GM18909 (cell line): ENCODE measurements at regions not wholly inside any gene's neighbourhood (a gene's known extent, or its start where the extent isn't known, plus 50 kb on each side); places are given as distances from the start of the nearest gene placed in this dataset.
"Not testable (repeated sequence)": the region's sequence is repeated elsewhere in the genome, so short reads cannot be mapped to it uniquely, and the experiment has no call there.

Source experiments
- ATAC-seq: cut with Tn5 transposase; IDR thresholded peaks from one replicate; pipeline ENCODE4 v1.9.1; 2021; ENCODE audit warnings: mild to moderate bottlenecking; ENCODE audit not compliant: unreplicated experiment, poor library complexity

DNA sequence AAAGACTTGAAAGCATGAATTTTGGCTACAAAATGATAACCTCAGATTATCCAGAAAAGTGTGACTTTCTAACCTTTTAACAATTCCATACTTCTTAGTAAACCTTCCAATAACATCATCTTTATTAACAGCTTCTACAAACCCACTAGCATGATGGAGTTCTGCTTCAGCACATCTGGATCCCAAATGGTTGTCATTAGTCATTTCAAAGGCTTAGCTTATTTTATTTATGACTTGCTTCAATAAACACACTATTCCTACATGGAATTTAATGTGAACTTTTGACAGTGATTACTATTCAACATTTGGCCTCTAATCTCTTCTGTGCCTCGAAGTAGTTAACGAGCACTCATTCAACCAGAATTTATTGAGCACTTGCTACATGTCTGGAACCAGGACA, 808.3 kb downstream of the TSN start:
- ATAC-seq: no peak

DNA sequence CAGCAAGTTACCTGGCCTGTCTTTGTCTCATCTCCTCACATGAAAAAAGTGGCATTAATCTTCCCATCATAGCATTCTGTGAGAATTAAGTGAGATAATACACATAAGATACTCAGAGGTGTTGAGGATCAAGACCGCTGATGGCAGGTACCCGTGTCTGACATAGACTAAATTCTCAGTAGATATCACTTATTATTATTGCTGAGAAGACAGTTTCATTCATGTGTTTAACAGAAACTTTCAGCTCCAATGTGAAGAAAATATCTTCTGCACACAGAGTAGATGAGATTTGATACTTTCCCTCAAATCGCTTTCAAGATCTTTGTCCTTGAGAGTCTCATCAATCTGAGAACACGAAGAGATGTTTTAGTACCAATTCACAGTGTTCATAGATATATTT, 809.4 kb downstream of the TSN start:
- ATAC-seq: no peak

GRCh38 chr2:122565364-122565763, 809.9 kb downstream of the TSN start:
- no peak for ATAC-seq

GRCh38 chr2:122570641-122571040, 815.2 kb downstream of the TSN start:
- no peak for ATAC-seq

DNA sequence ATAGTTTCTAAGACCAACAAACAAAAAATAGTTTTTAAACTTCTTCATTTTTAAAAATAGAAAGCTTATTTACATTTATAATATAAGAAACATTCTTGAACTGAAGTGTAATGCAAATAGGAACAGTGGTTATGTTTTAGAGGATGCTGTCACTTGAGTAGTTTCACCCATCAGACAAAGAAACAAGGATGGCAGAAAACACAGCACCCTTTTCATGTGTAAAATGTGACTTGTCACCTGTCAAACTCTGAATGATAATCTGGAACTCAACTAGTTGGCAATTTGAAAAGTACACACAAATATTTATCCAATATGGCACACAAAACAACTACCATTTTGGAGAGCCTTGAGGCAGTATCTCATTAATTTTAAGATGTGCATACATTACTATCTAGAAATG, 816.0 kb downstream of the TSN start:
- ATAC-seq: not testable (repeated sequence)

- no peak for ATAC-seq
Measured at GRCh38 chr2:122575076-122575475, 819.6 kb downstream of the TSN start.

DNA sequence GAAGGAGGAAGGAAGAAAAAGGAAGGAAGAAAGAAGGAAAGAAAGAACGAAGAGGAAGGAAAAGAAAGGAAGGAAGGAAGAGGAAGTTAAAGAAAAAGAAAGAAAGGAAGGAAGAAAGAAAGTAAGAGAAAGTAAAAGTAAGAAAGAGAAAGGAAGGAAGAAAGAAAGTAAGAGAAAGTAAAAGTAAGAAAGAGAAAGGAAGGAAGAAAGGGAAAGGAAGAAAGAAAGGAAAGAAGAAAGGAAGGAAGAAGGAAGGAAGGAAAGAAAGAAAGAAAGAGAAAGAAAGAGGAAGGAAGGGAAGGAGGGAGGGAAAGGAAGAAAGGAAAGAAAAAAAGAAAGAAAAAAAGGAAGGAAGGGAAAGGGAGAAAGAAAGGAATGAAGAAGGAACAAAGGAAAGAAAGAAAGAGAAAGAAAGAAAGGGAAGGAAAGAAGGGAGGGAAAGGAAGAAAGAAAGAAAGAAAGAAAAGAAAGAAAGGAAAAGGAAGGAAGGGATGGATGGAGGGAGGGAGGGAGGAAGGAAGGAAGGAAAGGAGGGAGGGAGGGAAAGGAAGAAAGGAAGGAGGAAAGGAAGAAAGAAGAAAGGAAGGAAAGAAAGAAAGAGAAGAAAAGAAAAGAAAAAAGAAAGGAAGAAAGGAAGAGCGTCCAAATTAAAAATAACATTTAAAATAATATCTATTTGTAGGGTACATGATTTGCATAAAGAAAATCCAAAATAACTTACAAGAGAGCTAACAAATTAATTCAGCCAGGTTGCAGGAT, 827.9 kb downstream of the TSN start:
- ATAC-seq: no peak

DNA sequence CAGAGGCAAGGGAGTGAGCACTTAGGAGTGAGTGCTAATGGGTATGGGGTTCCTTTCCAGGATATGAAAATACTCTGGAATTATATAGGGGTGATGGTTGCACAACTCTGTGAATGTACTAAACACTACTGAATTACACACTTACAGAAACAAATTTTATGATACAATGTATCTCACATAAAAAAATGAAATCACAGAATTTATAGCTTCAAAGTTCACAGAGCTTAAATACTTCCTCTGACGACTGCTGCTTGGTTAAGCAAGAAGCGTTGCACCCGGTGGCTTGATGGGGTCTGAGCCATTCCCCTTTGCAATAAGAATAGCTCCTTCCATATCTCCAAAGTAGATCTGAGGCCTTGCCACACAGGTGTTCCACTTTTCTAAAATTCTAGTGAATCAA, 835.1 kb downstream of the TSN start:
- ATAC-seq: no peak

GRCh38 chr2:122595065-122595464, 839.6 kb downstream of the TSN start:
- ATAC-seq: no peak

GRCh38 chr2:122596598-122596997, 841.1 kb downstream of the TSN start:
- no peak for ATAC-seq

GRCh38 chr2:122598784-122599183, 843.3 kb downstream of the TSN start:
- ATAC-seq: no peak

DNA sequence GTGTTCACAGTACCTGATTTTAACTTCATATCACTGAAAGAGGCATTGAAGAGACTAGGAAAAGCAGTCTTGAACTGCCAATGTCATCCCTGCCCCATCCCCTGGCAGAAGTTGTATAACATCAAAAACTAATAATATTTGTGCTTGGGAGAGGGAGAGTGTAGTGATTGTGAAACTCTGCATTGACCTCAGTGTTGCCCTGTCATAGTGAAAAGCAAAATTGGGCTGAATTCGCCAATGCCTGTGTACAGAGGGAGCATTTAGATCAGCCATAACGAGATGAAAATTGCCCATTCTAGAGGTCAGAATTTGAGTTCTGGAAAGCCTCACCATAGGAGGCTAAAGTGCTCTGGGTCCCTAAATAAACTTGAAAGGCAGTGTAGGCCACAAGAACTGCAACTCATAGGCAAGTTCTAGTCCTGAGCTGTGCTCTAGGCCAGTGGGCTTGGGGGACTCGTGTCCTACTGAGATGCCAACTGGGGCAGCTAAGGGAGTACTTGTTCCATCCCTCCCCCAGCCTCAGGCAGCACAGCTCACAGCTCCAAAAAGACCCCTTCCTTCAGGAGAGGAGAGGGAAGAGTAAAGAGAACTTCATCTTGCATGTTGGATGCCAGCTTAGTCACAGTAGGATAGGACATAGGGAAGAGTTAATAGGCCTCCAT, 855.6 kb downstream of the TSN start:
- ATAC-seq: no peak

DNA sequence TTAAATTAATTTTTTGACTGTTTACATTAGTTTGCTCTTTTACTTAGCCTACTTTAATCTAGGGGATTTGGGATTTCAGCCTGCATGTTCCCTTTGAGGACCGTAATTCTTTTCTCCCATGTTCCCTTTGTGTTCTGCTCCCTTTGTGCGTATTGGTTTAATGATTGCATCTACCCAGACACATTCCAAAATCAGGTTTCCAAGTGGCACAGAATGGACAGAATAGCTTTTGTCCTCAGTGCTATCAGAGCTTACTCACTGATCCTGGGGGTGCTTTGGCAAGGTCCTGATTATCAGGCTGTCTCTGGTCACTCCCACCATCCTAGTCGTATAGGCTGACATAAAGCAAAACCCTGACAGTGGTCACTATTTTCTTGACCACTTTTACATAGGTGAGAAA, 867.5 kb downstream of the TSN start:
- no peak for ATAC-seq

DNA sequence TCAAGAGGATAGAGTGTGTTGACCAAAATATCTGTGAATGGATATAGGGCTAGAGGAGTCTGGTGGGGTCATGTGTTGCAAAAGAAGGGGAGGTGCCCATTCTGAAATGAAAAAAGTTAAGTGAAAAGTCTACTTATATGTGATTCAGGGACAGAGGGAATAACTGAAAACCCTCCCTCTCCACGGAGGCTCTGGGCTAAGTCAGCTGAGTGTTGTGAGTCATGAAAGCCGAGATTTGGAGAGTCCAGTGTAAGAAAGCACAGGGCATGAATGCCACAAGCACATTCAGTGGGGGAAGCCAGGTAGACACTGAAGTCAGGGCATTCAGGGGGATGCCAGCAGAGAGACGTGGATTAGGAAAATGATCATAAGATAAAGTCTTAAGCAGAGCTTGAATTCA, 871.9 kb downstream of the TSN start:
- no peak for ATAC-seq

DNA sequence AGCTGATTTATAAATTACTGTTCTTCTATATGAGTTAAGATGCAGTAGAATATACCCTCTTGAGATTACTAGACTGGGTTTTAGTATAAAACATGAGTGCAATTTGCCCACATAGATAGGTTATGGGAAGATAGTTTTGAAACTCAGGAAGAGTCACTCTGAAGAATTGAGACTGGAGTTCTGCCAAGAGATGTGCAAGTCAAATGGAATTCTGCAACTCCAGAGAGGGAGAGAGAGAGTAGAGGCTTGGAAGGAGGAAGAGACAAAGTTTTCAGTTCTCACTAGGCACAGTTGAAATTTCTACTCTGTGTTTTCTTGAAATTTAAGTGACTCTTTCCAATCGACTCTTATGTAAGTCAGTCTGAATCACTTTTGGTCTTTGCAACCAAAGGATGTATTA, 878.8 kb downstream of the TSN start:
- no peak for ATAC-seq

DNA sequence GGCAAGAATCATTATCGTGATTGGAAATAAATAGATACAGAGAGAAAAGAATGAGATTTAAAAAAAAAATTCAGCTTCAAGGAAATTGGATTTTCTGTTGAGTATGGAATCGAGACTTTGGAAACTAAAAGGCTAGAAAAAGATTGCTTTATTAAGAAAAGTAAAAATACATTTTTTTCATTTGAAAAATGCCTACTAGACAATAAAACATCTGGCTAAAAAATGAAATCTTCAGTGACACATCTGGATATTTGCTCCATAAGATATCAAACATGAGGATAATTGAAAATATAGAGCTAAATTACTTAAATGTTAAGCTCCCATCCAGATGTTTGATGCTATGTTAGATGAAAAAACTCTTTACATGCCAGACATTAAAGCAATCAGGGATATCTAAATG, 879.5 kb downstream of the TSN start:
- ATAC-seq: no peak

DNA sequence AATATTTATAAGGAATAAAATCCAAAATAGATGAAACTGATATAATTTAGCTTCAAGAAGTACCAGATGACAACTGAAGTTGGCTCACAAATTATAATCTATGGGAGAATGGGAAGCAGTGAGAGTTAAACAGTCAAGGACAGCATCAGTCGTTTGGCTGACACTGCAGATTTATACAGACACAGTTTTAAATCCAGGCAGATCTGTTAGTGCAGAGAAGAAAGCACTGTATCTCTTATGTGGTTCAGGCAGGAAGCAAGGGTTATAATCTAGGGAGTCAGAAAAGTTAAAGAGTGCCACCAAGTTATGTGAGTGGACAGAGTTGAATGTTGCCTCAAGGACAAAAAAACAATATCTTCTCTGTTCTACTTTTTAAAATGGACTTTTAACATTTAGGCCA, 880.2 kb downstream of the TSN start:
- no peak for ATAC-seq

DNA sequence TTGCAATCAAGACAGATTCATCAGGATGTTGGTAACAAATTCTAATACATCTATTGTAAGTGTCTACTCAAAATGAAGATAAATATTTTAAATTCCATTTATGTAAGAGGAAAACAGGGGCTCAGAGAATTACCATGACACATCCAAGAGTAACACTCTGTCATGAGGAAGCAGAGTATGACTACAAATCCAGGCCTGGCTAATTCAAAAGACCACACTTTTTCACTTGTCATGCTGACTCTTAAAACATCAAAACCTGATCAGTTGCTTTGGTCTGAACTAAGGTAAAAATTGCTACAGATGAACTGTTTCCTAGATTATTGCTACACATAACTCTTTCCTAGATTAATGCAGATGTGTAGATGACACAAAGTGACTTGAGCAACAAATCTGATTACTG, 880.6 kb downstream of the TSN start:
- no peak for ATAC-seq

GRCh38 chr2:122639176-122639575, 883.7 kb downstream of the TSN start:
- no peak for ATAC-seq

DNA sequence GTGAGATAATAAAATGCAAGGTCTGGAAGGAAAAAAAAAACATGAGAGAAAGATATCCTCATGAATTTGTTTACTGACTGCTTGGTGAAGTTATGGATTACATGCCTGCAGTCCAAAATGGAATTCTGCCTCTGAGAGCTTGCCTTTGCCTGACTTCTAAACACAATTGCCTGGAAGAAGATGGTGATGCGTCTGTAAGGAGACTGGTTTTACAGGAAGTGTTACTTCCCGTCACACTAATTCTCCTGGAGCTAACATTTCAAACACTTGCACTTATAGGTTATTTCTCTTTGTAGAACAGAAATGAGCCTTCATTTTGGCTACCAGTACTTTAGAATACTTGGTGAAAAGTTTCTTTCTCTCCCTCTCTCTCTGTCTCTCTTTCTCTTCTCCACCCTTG, 884.3 kb downstream of the TSN start:
- no peak for ATAC-seq

DNA sequence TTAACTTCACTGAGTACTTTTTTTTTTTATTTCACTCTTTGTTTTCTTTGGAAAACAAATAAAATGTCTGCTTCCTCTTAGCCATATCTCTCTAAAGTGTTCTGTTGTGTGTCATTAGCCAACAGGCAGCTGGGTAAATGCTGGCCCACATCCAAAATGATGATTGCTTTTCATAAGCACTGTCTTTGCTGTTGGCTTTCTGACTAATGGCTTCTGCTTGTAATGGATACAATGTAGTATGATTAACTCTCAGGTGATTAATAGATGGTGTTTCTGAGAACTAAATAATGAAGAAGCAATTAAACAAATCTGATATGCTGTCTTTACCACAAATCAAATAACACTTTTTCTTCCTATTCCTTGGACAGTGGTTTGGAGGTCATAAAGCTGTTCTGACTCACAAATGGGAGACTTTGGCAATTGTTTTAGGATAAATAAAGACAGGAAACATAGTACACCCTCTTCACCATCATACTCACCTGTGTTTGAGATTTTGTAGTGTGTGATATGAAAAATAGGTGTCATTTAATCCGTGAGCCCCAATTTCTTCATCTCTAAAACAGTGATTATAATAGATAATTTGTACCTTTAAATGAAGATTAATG, 888.4 kb downstream of the TSN start:
- ATAC-seq: no peak

- ATAC-seq: no peak
Measured at GRCh38 chr2:122651236-122651635, 895.8 kb downstream of the TSN start.
